HG03460 (cell line): ENCODE measurements at regions not wholly inside any gene's neighbourhood (a gene's known extent, or its start where the extent isn't known, plus 50 kb on each side); places are given as distances from the start of the nearest gene placed in this dataset.

Experiments used
- ATAC-seq: cut with Tn5 transposase; IDR thresholded peaks from one replicate; pipeline ENCODE4 v1.9.1; 2021; ENCODE audit not compliant: unreplicated experiment

DNA sequence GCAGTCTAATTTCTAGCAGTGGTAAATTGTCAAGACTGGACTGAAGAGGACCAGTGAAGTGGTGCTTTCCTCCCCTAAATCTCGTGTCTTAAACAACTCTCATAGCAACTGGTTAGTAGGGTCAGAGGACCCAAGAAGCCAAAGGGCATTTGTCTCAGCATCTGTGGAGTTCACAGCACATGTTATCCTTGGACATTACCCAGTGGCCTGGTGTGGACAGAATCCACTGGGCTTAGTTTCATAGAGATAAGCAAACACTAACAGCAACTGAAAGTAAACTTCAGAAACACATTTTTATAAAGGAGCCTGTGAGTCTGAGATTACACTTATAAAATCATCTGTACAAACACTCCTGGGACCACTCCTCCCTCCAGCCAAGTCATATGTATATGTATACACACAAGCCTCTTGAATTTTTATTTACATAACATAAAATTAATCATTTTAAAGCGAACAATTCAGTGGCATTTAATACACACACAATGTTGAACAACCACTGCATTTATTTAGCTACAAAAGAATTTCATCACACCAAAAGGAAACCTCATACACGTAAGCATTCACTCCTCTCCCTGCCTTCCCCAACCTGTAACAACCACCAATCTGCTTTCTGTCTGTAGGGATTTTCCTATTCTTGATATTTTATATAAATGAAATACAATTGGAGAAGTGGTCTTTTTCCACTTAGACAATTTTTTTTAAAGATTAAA is 457.8 kb downstream of the RASEF start:
- no peak for ATAC-seq

DNA sequence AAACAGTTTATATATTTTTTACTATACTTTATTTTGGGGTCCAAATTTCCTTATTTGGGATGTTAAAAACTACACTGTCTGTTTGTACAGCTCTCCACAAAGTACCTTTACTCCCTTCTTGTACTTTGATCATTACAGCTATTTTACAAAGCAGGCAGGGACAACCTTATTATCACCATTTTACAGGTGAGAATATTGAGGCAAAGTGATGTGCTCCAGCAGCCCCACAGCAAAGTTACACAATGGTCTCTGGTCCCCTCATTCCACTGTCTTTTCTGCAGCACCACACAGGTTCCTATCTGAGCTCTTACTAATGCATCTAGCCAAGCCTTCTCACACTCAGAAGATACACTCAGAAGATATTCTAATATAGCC is 457.3 kb downstream of the RASEF start:
- no peak for ATAC-seq

DNA sequence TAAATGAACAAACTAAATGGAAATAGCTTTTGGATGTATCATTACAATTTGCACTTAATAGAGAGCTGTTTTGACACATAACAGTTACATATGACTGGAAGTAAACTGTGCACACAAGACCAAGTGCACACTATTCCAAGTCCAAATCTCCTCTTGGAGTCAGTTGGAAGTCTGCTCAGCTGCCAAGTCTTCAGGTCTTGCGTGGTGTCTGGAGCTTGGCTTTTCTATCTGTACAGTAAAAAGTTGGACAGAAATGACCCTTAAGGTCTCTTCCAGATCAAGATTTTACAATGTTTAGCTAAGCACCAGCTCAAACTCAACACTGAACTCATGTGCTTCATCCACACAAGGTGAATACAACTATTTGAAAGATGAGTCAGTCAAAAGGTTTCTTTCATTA is 456.9 kb downstream of the RASEF start:
- no peak for ATAC-seq

DNA sequence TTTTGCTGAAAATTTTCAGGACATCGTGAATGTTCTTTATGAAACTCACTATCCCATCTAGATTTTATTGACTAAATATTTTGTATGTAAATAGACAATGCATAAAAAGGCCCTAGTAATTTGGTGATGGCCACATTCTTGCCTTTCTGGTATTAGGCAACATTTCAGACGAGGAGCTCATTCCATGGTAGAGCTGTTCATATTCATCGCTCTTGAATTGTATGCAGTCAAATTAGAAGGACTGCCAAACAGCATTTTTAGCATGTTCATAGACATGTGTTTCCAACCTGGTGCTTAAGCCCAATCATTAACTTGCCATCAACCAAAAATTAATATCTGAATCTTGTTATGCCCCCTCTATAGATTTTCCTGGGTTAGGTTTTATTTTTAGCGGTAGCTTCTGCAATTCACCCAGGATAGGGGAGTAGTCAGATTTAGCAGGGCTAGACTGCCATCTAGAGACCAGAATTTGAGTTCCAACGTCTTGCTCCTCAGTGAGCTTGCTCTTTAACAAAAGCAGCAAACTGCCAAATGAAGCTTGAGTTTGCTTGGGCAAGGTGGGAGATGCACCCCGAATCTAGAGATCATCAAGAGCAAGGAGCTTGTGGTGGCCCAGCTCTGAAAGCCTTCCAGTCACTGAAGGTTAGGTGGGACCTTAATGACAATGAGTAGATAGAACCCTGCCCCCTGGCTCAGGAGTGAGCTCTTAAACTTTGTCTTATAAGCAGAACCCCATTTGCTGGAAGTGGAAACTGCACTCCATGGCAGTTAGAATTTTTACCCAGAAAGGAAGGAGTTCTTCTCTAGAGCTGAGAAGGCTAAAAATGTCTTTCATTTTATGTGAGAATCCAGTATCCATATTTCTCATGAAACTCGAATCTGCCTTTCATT is 456.2 kb downstream of the RASEF start:
- no peak for ATAC-seq

DNA sequence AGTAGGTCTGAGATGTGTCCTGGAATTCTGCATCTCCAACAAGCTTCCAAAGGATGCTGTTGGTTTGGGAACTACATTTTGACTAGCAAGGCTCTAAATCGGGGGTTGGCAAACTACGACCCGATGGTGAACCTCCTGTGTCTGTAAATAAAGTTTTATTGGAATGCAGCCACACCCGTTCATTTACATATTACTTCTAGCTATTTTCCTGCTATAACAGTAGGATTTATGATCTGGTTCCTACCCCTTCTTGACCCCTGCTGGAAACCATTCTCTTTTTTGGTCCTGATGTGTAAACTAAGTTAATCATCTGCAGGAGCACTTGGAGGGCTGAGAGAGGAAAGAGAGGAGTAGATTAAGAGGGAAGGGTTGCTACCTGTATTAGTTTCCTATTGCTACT is 454.5 kb downstream of the RASEF start:
- ATAC-seq: no peak

DNA sequence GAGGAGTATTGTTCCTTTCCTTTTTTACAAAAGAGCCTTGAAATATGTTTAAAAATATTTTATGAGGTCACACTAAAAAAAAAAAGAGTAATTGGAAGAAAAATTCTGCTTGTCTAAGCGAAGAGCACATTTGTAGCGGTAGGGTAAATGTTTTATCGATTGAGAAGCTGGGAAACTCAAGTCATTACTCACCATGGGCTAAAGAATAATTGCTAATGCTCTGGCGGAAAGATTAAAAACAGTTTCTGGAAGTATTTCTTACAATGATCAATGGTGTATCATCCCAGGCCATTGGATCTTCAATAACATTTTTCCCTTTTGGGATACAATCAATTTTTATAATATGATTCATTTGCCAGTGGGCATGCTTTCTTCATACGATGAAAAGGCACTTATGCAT is 450.0 kb downstream of the RASEF start:
- ATAC-seq: no peak

DNA sequence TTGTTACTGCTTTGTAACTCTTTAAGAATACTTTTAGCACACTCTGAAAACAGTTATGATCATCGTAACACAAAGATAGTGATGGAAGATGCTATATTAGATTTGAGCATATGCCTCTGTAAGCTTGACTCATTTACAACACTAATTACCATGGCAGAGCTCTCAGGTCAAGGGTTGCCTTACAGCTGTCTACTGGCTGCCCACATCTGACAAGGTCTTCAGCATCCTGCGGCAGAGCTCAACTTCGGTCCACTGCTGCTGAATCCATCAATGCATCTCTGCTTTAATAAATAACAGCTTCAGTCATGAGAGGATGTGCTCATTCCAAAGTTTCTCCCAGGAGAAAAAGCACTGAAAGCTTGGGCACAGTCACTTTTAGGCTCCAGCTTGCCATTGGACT is 449.4 kb downstream of the RASEF start:
- no peak for ATAC-seq

DNA sequence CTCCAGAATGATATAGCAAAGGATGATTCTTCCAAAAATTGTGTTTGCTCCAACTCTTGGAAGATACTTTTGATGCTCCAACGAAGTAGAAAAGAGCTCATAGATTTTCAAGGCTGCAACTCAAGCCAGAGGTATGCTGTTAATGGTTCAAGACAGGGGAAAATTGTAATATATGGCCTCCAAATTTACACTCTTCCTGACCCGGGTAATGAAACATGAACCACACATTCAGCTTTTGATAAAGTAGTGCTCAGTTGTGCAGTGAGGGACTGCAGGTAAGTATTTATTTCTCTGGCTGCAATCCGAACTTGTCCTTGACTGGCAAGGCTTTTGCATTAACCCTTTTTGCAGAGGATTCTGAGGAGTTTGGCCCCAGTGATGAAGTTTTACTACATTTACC is 446.4 kb downstream of the RASEF start:
- no peak for ATAC-seq

DNA sequence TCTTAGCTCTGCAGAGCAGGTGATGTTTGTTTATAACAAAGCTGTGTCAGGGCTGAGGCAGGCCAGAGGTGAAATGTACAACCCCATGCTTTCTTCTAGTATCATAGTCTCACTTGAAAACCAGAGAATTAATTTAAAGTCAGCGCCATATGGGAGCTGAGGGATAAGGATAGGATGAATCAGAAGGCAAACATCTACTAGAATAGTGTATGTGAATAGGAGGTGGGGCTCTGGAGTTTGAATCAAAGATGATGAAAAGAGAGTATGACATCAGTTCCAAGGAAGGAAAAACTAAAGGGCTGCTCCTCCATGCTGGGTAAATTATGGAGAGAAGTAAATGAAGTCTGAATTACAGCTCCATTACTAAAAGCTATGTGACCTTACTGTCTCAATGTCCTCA is 441.5 kb downstream of the RASEF start:
- no peak for ATAC-seq

DNA sequence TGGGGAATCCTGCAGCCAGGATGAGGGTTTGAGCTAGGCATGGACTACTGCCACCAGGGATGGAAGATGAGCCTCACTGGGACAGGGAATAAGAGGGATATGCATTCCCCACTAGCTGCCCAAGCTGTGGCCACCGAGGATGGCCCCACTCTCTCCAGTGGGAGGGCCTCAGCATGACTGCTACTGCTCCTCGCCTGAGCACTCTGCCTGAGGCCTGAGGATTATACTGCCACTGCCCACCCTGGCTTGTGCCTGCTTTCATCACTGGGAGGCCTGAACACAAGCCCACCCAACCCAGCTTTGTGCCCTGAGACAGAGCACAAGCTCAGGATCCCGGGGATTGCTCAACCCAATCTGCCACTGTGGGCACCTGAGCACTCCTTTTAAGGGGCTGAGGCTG is 425.6 kb downstream of the RASEF start:
- ATAC-seq: no peak

DNA sequence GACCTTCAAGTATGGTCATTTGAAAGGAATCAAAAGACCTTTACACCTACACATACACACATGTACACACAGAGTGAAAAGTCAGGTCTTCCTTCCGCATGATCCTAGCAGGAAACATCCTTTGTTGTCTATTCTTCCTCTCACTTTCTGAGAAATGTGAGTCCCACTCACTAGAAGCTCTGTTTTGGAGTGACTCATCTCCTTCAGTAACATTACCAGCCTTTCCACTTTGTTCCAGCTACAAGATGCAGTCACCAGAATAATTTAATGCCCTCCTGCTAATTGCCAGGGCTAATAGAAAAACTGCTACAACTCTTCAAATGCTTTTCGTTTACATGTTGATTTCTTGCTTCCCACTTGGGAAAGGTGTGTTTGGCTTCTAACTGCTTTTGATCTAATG is 417.3 kb downstream of the RASEF start:
- no peak for ATAC-seq

DNA sequence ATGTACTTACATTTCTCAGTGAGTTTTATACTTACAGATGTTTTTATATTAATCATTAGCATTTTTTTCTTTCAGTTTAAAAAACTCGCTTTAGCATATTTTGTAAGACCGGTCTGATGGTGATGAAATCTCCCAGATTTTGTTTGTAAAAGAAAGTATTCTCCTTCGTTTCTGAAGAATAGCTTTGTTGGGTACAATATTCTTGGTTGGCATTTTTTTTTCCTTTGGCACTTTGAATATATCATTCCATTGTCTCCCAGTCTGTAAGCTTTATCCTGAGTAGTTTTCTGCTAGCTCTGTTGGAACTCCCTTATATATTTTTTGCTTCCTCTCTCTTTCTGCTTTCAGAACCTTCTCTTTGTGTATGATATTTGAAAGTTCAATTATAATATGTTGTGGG is 412.6 kb downstream of the RASEF start:
- no peak for ATAC-seq

DNA sequence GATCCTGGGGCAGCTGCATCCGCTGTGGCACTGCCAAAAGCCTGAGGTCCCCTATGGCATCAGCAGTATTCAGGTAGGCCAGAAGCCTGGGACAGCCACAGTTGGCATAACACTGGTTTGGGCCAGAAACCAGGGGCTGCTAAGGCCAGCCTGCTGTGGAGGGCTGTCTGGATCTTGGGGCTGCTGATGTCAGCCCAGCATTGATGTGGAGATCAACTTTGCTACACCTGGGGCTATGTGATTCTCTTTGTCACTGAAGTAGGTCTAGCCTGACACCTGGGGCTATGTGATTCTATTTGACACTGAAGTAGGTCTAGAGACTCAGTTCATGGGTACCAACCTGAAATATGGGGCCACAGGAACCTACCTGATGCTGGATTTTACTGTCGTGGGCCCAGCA is 411.5 kb downstream of the RASEF start:
- ATAC-seq: no peak

DNA sequence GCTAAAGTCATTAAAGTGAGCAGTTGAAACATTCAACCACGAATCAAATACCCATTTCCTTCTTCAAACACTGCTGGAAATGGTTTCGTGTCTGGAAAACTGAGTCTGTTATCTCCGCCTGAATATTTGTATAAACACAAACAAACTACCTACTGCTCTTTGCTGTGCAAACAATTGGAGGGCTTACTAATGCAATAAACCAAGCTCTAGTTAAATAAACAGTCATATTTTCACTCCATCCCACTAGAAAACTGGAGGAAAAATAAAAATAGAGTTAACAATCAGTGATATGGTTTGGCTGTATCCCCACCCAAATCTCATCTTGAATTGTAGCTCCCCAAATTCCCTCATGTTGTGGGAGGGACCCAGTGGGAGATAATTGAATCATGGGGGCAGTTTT is 397.6 kb downstream of the RASEF start:
- ATAC-seq: no peak

DNA sequence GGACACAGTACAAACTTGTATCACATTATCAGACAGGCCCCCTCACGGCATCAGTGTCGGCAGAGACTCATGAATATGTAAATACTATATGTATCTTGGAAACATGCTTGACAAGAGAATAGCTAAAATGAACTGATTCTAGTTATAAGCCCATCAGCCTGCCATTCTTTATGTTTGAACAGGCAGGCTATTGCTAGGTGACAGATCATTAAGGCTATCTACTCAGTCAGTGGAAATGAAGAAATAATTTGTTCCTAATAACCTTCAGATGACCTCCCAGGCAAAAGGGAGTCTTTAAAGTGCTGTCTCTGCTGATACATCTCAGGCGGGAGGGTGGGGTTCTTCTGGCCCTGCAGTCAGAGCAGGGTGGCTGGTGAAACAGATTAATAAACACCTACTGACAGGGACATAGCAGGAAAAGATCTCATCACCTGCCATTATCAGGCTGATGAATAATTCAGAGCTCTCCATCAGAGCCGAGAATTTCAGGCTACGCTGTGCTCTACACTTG is 394.2 kb downstream of the RASEF start:
- ATAC-seq: no peak

DNA sequence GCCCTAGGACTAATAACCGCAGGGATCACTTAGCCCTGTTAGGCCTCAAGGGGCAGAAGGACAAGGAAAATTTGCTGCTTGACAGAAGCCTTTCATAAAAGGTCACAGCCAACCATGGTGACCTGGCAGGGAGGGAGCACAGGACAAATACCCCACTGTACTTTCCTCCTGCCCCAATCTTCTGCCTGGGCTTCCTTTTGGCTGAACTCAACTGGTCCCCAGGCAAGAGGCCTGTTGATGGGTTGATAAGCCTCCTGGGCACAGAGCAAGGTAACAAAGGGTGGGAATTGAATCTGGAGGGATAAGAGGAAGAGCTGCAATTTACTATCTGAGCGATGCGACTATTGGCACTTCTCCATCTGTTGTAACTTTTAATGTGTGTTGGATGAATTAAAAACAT is 392.9 kb downstream of the RASEF start:
- ATAC-seq: no peak

DNA sequence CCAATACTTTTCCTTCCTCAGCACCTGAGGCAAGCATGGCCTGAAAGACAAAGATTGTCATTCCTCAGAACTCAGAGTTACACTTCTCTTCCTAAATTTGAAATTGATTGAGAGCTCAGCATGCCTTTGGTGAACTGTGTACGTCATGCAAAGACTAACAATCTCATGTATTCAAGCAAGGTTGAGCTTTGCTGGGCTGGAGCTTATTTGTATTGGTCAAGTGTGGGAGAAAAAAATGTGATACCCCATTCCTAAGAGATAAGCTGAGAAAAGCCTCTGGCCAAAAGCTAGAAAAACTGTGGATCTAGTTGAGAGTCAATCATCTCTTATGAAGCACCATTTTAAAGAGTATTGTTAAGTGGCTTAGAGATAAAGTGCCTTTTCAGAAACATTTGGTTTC is 392.2 kb downstream of the RASEF start:
- no peak for ATAC-seq

DNA sequence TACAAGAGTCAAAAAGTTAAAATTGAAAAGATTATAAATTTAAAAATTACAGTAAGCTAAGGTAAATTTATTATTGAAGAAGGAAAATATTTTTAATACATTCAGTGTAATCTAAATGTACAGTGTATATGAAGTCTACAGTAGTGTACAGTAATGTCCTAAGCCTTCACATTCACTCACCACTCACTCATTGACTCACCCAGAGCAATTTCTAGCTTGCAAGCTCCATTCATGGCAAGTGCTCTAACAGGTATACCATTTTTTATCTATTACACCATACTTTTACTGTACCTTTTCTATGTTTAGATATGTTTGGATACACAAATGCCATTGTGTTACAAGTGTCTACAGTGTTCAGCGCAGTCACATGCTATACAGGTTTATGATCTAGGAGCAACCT is 389.7 kb downstream of the RASEF start:
- ATAC-seq: no peak

DNA sequence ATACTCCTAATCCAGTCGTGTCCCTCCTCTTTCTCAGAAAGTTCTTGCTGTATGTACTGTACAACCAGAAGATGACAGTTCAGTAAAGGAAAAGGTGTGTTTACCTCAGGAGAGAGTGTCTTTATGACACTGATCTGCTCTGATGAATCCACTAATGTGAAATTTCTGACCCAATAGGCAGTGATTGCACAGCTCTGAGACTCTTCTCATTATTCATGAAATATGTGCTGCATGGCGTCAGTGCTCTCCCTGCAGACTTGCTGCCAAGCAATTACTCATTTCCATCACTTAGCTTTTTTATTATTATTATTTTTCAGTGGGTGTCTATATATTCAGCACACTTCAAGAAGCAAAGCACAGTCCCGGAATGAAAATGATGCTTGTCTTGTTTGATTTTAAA is 389.0 kb downstream of the RASEF start:
- no peak for ATAC-seq

DNA sequence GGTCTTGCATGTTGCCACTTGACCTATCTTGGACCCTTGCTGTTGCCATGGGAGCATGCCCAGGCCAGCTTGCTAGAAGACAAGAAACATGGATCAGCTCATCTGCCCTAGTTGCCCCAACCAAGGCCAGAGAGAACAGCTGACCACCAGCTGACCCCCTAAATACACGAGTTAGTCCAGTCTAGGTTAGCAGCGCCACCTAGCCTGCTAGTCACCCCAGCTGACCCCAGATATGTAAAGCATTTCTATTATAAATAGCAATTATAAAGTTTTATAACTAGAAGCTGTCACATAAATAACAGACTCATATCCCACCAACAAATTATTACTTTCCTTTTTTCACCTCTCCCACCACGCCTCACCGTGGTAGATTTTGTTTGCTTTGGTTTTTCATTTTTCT is 387.8 kb downstream of the RASEF start:
- no peak for ATAC-seq

DNA sequence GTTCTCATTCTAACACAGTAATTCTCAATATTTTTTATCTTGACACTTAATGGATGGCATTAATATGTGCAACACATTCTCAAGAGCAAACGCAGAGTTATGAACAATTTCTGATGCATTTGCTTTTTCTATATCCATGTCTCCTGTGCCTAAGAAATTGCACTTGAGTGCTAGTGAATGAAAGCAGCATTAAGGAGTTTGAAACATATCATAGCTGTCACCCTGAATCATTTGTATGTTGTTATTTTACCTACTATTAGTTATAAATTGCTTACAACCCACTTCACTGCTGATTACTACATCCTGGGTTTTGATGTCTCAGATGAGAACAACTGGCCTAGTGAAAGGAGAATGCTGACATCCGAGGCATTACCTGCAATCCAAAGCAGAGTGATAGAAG is 387.3 kb downstream of the RASEF start:
- no peak for ATAC-seq

DNA sequence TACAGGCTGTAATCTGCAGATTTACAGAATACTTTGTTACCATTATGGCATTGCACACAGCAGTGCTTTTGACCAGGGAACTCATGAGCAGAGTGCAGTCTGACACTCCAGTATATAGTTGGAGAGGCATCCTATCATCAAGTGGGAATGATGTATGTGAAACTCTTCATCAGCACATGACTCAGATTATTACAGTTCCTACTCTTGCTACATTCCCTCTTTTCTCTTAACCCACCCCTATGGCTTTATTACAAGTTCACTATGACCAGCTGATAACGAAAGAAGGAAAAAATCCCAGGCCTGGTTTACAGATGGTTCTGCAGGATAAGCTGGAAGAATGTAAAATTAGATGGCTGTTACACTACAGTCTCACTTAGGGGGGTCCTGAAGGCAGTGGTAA is 385.9 kb downstream of the RASEF start:
- no peak for ATAC-seq
